Neural cell (in vitro differentiated cells): ENCODE measurements at regions not wholly inside any gene's neighbourhood (a gene's known extent, or its start where the extent isn't known, plus 50 kb on each side); places are given as distances from the start of the nearest gene placed in this dataset.

Source experiments
- H2AFZ ChIP-seq: fragments of 200-600, 300-800 bp; sonication (generic), shearing (Covaris generic); 2 replicates; pipeline ENCODE4 v1.6.0; 2014; ENCODE audit warnings: low read depth, mild to moderate bottlenecking, antibody characterized with exemption, low read length, moderate library complexity
- H3F3A ChIP-seq: fragments of 200-600 bp; shearing (Covaris generic); 2 replicates; pipeline ENCODE4 v1.6.1; 2016; ENCODE audit warnings: mild to moderate bottlenecking, moderate library complexity, mixed read lengths, antibody characterized with exemption, low read length; ENCODE audit not compliant: insufficient read depth, poor library complexity, severe bottlenecking
- H3K27ac ChIP-seq: fragments of 200-600, 300-800 bp; sonication (generic), shearing (Covaris generic); 2 replicates; pipeline ENCODE4 v1.5.1; 2014; ENCODE audit warnings: mild to moderate bottlenecking, low read length, moderate library complexity
- H3K27me3 ChIP-seq: fragments of 300-800, 200-600 bp; sonication (generic), shearing (Covaris generic); 2 replicates; pipeline ENCODE4 v1.6.0; 2014; ENCODE audit warnings: mild to moderate bottlenecking, low read depth, low read length, moderate library complexity; ENCODE audit not compliant: insufficient read depth
- H3K36me3 ChIP-seq: fragments of 300-800, 200-600 bp; sonication (generic), shearing (Covaris generic); 2 replicates; pipeline ENCODE4 v1.5.1; 2014; ENCODE audit warnings: mild to moderate bottlenecking, antibody characterized with exemption, low read length, moderate library complexity; ENCODE audit not compliant: insufficient read depth
- H3K4me2 ChIP-seq: fragments of 300-800, 200-600 bp; sonication (generic), shearing (Covaris generic); 2 replicates; pipeline ENCODE4 v1.6.0; 2014; ENCODE audit warnings: mild to moderate bottlenecking, low read length
- H3K4me3 ChIP-seq: fragments of 300-800, 200-600 bp; sonication (generic), shearing (Covaris generic); 2 replicates; pipeline ENCODE4 v1.5.1; 2014; ENCODE audit warnings: mild to moderate bottlenecking, low read length, moderate library complexity
- H3K79me2 ChIP-seq: fragments of 200-600 bp; shearing (Covaris generic); replicated peaks from 2 replicates; pipeline ENCODE4 v1.6.0; 2014; ENCODE audit warnings: mild to moderate bottlenecking, low read length, moderate library complexity; ENCODE audit not compliant: insufficient read depth
- H3K9ac ChIP-seq: fragments of 300-800, 200-600 bp; sonication (generic), shearing (Covaris generic); 2 replicates; pipeline ENCODE4 v1.6.1; 2016; ENCODE audit warnings: mild to moderate bottlenecking, low read length, mixed read lengths
- H3K9me2 ChIP-seq: fragments of 200-600 bp; shearing (Covaris generic); 2 replicates; pipeline ENCODE4 v1.6.1; 2016; ENCODE audit warnings: mild to moderate bottlenecking, low read length, mixed read lengths; ENCODE audit not compliant: insufficient read depth
- H3K9me3 ChIP-seq: fragments of 200-600, 300-800 bp; sonication (generic), shearing (Covaris generic); 2 replicates; pipeline ENCODE4 v1.6.1; 2016; ENCODE audit warnings: mild to moderate bottlenecking, mixed run types, low read length, moderate library complexity, mixed read lengths
- H4K20me1 ChIP-seq: fragments of 200-600 bp; shearing (Covaris generic); 2 replicates; pipeline ENCODE4 v1.6.1; 2016; ENCODE audit warnings: mild to moderate bottlenecking, mixed run types; ENCODE audit not compliant: insufficient read depth
- EP300 ChIP-seq: fragments of 450-650 bp; conservative IDR thresholded peaks from 2 replicates; pipeline ENCODE4 v1.6.1; 2014; ENCODE audit warnings: antibody characterized with exemption, mild to moderate bottlenecking, moderate library complexity; ENCODE audit not compliant: poor library complexity, severe bottlenecking
- EZH2 ChIP-seq: fragments of 200-600, 300-800 bp; shearing (Covaris generic), sonication (generic); IDR thresholded peaks from 2 replicates; pipeline ENCODE4 v1.6.1; 2014; ENCODE audit warnings: antibody characterized with exemption, low read length, borderline replicate concordance, mild to moderate bottlenecking; ENCODE audit not compliant: insufficient read depth, poor library complexity, severe bottlenecking
- MXI1 ChIP-seq: fragments of 450-650 bp; conservative IDR thresholded peaks from 2 replicates; pipeline ENCODE4 v1.6.1; 2014; ENCODE audit warnings: antibody characterized with exemption, mild to moderate bottlenecking; ENCODE audit not compliant: poor library complexity, severe bottlenecking
- POLR2AphosphoS5 ChIP-seq: IDR thresholded peaks from 2 replicates; pipeline ENCODE4 v1.6.1; 2012
- RAD21 ChIP-seq: fragments of 450-650 bp; conservative IDR thresholded peaks from 2 replicates; pipeline ENCODE4 v1.6.1; 2014; ENCODE audit warnings: antibody characterized with exemption, mild to moderate bottlenecking, moderate library complexity
- SMC3 ChIP-seq: fragments of 450-650 bp; conservative IDR thresholded peaks from 2 replicates; pipeline ENCODE4 v1.6.1; 2014; ENCODE audit warnings: antibody characterized with exemption, mild to moderate bottlenecking, moderate library complexity; ENCODE audit not compliant: poor library complexity
- TAF1 ChIP-seq: IDR thresholded peaks from 2 replicates; pipeline ENCODE4 v1.6.1; 2012; ENCODE audit warnings: low read depth
- TF ChIP-seq, protein P1 (sequence below): fragments of 450-650 bp; IDR thresholded peaks from 2 replicates; pipeline ENCODE4 v1.5.1; 2014; ENCODE audit warnings: antibody characterized with exemption, mild to moderate bottlenecking, moderate library complexity; ENCODE audit not compliant: poor library complexity, severe bottlenecking
- TF ChIP-seq, protein P2 (sequence below): IDR thresholded peaks from 2 replicates; pipeline ENCODE4 v1.6.1; 2012; ENCODE audit warnings: borderline replicate concordance

DNA sequence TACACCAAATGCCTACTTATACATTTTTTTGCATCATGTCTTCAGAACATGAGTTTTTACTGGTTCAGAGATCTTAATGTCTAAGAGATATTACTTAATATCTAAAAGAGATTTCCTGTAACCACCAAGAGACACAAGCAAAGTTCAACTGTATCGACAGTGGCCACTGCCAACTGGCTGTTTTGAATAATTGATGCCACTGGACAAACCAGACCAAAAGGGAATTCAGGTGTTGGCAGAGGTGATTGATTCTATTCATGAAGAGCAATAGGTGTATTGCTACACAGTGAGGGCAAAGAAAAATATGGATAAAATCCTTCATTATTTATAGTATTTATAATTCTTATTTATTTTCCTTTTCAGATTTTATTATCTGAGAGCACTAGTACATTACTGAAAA lies 58.5 kb upstream of the ANKRD17 start:
- Histone ChIP-seq H3K4me2 (no peak overlapping the region), H3K9me3 (no peaks in the 10 kb centered on the region), H3K27ac (no peak overlapping the region), H3K4me3 (no peak overlapping the region), H3F3A (no peaks in the 10 kb centered on the region), H3K9ac (no peak overlapping the region), H3K79me2 (no peaks in the 10 kb centered on the region), H3K9me2 (no peaks in the 10 kb centered on the region), H3K27me3 (no peaks in the 10 kb centered on the region), H3K36me3 (no peaks in the 10 kb centered on the region), H4K20me1 (no peaks in the 10 kb centered on the region), H2AFZ (no peak overlapping the region)
- TF ChIP-seq SMC3 (no peak), TAF1 (no peak), EP300 (no peak), RAD21 (no peak), EZH2 (no peak), POLR2AphosphoS5 (no peak), MXI1 (no peak)
- TF ChIP-seq, protein P1, sequence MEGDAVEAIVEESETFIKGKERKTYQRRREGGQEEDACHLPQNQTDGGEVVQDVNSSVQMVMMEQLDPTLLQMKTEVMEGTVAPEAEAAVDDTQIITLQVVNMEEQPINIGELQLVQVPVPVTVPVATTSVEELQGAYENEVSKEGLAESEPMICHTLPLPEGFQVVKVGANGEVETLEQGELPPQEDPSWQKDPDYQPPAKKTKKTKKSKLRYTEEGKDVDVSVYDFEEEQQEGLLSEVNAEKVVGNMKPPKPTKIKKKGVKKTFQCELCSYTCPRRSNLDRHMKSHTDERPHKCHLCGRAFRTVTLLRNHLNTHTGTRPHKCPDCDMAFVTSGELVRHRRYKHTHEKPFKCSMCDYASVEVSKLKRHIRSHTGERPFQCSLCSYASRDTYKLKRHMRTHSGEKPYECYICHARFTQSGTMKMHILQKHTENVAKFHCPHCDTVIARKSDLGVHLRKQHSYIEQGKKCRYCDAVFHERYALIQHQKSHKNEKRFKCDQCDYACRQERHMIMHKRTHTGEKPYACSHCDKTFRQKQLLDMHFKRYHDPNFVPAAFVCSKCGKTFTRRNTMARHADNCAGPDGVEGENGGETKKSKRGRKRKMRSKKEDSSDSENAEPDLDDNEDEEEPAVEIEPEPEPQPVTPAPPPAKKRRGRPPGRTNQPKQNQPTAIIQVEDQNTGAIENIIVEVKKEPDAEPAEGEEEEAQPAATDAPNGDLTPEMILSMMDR, result no peak
- TF ChIP-seq, protein P2, sequence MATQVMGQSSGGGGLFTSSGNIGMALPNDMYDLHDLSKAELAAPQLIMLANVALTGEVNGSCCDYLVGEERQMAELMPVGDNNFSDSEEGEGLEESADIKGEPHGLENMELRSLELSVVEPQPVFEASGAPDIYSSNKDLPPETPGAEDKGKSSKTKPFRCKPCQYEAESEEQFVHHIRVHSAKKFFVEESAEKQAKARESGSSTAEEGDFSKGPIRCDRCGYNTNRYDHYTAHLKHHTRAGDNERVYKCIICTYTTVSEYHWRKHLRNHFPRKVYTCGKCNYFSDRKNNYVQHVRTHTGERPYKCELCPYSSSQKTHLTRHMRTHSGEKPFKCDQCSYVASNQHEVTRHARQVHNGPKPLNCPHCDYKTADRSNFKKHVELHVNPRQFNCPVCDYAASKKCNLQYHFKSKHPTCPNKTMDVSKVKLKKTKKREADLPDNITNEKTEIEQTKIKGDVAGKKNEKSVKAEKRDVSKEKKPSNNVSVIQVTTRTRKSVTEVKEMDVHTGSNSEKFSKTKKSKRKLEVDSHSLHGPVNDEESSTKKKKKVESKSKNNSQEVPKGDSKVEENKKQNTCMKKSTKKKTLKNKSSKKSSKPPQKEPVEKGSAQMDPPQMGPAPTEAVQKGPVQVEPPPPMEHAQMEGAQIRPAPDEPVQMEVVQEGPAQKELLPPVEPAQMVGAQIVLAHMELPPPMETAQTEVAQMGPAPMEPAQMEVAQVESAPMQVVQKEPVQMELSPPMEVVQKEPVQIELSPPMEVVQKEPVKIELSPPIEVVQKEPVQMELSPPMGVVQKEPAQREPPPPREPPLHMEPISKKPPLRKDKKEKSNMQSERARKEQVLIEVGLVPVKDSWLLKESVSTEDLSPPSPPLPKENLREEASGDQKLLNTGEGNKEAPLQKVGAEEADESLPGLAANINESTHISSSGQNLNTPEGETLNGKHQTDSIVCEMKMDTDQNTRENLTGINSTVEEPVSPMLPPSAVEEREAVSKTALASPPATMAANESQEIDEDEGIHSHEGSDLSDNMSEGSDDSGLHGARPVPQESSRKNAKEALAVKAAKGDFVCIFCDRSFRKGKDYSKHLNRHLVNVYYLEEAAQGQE, result no peak

DNA sequence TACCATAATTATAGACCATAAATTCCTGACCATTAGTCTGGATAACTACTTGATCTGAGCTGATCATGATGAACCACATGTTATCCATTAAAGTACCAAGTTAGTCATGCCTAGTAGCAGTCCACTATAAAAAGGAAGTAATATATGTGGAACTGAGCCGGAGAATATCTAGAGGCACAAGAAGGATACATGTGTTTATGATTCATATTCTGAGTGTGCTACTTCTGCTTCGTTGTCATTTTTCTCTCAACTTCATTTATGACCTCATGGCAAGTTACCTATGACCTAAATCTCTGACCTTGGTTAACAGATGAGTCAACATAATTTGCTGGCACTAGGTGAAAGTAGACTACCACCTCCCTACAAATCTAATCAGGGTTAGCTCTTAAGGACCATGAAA lies 56.5 kb upstream of the ANKRD17 start:
- Histone ChIP-seq H4K20me1 (no peaks in the 10 kb centered on the region), H3K79me2 (no peaks in the 10 kb centered on the region), H3K9me3 (no peaks in the 10 kb centered on the region), H3K4me3 (no peak overlapping the region), H2AFZ (no peak overlapping the region), H3K9me2 (no peaks in the 10 kb centered on the region), H3K4me2 (no peak overlapping the region), H3K27ac (no peak overlapping the region), H3K36me3 (no peaks in the 10 kb centered on the region), H3K9ac (no peak overlapping the region), H3K27me3 (no peaks in the 10 kb centered on the region), H3F3A (no peaks in the 10 kb centered on the region)
- TF ChIP-seq, protein P1, result no peak
- TF ChIP-seq EP300, result no peak
- TF ChIP-seq TAF1, result no peak
- TF ChIP-seq RAD21, result no peak
- TF ChIP-seq, protein P2, result no peak
- no peak for TF ChIP-seq EZH2
- TF ChIP-seq MXI1, result no peak
- no peak for TF ChIP-seq POLR2AphosphoS5
- TF ChIP-seq SMC3, result no peak
